Left hindlimb (tissue), 1 donor: ENCODE measurements at regions not wholly inside any gene's neighbourhood (a gene's known extent, or its start where the extent isn't known, plus 50 kb on each side); places are given as distances from the start of the nearest gene placed in this dataset.
A peak's percentile ranks its signal among the peaks of the same experiment; 100 is the strongest.
"Not testable (repeated sequence)": the region's sequence is repeated elsewhere in the genome, so short reads cannot be mapped to it uniquely, and the experiment has no call there.

ENCODE experiments used
- DNase-seq: peaks from one replicate; pipeline ENCODE4 v3.0.0-alpha.2; 2018

DNA sequence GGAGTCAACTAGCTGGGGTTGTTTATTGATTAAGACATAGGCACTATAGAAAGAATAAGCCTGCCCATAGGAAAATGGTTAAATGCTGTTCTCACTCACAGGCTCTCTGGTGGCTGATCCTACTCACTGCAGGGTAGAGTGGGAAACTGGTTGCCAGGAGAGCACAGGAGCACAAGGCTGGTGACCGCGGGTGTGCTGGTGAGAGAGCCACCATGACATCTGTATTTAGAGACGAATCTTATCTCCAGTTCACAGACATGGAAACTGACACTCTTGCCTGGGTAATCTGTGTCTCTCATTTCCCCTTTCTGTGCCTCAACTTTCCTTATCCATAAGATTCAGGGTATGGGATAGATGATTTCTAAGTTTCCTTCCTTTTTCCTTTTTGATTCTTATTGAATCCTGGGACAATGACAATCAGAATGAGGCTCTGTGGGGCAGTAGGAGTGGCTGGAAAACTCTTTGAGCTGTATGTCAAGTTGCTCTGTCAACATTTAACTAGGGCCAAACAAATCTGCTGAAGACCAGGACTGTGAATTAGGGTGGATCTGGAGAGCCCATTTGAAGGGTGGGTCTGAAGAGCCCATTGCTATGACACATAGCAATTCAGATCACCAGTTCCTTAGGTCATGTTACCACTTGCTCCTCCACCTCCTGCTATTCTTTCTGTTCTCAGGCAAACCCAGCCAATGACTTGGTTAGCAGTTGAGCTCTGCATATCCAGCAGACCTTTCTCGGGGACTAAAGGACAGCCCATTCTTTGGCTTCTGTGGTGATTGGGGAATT, 286.1 kb upstream of the TBL1XR1 start:
- no peak for DNase-seq

DNA sequence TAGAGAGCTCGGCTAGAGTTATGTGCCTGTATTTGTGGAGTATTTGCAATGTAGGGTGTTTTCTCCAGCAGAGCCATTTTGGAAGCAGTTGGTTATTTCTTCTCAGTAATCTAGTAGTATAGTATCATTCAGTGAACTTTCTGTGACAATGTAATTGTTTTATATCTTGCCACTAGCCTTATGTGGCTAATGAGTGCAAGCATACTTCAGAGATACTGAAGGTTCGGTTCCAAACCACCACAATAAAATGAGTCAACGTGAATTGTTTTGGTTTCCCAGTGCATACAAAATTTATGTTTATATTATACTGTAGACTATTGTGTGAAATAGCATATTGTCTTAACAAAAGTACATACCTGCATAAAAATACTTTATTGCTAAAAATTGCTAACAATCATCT, 286.9 kb upstream of the TBL1XR1 start:
- DNase-seq: no peak

DNA sequence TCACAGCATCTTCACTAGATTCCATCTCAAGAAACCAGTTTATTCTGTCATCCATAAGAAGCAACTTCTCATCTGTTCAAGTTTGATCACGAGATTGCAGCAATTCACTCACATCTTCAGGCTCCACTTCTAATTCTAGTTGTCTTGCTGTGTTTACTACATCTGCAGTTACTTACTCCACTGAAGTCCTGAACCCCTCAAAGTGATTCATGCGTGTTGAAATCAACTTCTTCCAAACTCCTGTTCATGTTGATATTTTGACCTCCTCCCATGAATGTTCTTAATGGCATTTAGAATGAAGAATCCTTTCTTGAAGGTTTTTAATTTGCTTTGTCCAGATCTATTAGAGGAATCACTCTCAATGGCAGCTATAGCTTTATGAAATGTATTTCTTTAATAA, 287.6 kb upstream of the TBL1XR1 start:
- DNase-seq: no peak

DNA sequence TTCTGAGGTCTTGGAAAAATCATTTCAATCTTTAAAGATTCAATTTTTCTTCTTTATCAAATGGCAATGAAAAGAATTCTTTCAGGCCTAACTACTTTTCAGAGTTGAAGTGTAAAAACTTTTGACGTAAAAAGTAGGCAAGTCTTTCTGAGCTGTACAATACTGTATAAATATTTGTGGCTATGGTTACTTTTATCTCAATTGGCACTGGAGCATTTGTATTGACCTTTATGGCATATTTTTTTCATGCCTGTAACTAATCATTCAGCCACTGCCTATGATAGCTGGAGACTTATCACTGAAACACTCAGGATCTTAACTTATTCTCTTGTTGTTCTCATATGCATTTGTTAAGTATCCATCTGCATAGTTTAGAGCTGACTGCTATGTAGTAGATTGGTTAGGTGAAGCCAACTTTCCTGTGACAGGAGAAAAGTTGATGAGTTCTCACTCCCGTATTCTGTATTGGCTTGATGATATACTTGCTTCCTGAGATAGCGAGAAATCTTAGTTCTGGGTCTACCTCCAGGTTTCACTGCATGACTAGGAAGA, 290.4 kb upstream of the TBL1XR1 start:
- DNase-seq: no peak

DNA sequence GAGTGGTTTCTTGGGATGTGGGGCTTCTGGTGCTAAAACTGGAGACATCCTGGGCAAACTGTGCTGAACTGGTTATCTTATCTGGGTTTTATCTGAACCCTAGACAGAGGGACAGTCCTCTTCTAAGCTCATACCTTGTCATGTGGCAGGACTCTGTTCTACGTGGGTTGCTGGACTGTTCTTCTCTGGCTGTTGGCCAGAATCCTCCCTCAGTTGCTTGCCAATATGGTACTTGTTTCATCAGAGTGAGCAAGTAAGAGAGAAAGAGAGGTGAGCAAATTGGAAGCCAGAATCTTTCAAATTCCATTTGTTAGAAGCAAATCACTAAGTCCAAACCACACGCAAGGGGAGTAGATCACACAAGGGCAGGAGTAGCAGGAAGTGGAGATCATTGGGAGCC, 291.5 kb upstream of the TBL1XR1 start:
- DNase-seq: no peak

DNA sequence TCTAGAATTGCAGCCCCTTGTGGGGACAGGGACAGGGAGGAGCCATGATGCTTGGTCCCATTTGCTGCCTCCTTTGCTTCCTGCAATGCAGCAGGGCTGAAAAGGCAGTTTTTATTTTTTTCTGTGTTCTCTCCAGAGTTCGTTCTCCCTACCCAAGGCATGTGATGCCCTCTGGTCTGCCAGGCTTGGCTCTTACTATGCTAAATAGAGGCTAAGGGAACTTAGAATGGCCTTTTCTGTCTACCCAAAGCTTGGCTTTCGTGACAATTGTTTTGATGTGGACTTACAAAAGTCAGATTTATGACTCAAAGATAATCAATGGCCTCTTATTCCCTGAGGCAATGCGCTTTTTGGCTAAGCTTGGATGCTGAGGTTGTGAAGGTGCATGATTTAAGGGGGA, 293.3 kb upstream of the TBL1XR1 start:
- no peak for DNase-seq

DNA sequence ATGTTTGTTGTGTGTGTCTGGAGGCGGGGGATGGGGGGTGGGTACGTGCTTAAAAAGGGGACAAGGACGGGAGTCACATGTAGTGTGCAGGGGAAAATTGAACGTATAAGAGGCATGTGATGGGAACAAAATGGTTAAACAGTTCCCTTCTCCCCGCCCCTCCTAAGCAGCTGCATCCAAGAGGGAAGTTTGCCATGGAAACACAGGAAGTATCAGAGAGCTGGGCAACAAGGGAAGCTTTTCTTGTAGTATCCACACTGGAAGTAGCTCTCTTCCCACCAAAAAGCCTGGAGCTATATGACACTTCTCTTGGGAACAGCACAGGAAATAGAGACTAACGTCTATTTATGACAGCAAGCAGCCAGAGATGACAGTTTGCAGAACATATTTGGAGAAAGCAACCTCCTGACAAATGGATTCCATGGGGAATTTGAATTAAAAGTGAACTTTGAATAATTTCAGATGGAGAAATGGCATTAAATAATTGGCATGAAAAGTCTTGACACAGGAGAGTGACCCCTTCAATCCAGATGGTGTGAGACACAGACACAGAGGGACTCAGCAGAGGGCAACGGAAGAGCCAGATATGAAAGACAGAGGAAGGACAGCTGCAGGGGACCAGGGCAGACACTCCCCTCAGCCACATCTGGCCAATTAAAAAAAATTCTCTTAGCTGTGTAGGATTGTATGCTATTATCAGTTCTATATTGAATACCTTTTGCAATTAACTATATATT, 294.2 kb upstream of the TBL1XR1 start:
- DNase-seq: peak; percentile 84

DNA sequence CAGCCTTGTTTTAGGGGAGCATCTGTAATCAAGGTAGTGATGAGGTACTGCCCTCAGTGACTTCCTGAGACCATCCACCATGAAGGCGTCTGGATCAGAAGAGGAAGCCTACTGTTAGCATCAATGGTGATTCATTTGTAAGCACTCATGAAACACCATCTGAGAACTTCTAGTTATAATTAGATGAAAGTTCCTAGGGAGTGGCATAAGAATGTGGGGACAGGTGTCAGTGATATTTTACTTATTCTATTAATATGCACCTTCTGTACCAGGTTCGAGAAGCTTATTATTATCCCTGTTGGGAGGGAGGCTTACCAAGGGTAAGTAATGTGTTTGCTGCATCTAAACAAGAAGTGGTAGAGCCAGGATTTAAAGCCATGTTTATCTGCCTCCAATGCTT, 295.8 kb upstream of the TBL1XR1 start:
- DNase-seq: no peak

DNA sequence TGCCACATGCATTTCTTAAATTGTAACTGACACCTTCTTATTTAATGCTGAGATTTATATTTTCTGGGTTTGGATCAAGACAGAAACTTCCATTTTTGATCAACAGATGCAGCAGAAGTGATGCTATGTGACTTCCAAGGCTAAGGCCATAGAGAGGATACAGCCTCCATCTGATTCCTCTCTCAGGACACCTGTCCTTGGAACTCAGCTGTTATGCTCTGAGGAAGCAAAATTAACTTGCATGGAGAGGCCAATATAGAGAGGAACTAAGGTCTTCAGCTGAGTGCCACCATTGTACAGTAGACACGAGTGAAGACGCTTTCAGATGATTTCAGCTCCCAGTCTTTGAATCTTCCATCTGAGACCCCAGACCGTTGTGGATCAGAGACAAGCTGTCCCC, 296.9 kb upstream of the TBL1XR1 start:
- no peak for DNase-seq

DNA sequence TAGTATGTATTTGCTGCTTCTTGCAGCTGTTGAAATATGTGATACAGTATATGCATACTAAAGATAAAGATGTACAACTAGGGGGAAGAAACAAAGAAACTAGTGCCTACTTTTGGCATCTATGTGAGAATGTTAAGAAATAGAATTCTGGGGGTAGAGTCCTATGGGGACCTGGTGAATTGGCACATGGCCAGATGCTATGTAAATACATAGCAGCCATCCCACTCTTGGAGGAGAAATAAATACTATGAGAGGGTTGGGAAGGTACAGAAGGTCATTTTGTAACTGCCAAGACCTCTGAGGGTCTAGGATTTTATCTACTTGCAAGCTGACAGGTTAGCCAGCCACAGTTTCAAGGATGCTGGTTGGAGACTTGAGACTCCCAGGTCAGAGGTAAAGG, 298.3 kb upstream of the TBL1XR1 start:
- DNase-seq: no peak

DNA sequence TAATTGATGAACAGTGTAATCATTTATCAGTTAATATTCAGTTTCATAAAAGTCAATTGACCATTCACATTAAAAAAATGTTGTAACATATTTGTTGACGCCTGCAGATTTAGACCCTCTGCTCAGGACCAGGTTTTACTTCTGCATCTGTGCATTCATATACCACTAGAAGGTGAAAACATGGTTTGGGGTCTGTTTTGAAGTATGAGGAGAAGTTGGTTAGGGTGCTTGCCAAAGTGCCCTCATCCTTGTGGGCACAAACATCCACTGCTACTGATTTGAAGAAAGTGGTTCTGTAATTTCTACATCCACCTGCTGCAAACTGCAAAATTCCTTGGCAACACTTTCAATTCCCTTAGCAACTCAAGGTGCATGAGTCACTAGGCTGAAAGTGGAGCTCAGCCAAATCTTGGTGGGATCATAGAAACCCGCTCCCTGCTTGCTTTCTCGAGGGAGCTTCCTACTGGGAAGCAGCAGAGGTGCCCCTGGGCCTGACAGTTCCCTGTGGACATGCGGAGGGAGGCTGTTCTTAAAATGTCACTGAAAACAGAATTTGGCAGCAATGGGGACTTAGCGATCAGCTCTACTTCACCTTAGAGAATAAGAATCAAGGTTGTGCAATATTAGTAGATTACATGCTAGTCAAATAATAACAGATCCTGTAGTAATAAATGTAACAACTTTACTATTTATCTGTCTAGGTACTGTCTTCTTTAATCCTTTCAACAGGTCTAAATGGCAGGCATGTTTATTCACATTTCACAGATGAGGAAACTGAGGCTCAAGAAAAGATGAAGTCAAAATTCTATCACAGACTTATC, 301.0 kb upstream of the TBL1XR1 start:
- DNase-seq: no peak

DNA sequence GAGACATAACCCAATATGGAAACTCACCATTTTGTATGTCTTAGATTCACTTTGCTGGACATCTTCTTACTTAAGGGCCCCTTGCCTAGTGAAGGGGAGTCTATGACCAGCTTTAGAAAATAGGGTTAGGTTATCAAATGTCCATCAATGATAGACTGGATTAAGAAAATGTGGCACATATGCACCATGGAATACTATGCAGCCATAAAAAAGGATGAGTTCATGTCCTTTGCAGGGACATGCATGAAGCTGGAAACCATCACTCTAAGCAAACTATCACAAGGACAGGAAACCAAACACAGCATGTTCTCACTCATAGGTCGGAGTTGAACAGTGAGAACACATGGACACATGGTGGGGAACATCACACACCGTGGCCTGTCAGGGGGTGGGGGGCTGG, 301.8 kb upstream of the TBL1XR1 start:
- DNase-seq: not testable (repeated sequence)

DNA sequence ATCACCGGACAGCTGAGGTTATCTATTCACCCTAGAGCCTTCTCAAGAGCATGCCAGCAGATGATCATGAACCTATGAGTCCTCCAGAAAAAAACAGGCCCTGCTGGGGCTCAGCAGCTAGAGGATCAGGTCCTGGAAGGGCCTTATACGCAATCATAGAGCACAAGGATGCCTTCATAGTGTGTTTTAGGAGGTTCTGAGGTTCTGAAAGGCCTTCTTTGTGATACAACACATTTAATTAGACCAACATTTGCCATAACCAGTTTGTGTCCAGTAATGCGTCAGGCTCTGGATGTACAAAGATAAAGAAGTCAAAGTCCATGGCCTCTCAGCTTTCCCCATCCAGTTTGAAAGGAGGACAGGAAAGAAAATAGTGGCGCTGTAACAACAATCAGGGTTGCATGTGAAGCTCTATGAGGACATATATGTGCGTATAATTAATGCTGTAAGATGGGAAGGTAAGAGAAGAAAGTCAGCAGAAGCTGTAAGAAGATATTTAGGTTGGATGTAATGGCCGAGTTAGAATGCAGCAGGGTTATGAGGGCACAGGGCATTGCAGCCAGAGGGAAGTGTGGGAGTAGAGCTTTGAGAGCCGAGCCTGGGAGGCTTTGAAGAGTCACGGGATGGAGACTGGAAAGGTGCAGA, 302.6 kb upstream of the TBL1XR1 start:
- no peak for DNase-seq

DNA sequence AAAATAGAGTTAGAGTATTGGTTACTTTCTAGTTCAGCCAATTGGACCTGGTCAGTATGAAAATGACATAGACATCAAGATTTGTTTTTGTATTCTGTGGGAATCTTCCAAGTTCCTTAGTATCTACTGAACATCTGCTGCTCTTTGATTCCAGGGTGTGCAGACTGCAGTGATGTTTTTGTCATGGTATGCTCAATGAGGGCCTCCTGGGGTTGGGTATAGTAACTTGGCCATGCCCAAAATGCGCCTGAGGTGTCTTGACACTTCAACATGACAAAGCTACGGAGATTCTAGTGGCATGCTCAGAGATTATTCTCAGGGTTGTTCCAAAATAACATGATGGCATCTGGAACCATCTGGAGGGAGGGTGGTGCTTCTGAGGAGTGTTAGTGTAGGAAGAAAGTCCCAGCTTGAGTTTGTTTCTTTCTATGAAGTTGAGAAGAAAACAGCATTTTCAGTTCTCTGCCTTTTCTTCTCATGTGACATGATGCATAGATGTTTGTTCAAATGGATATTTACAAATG, 313.5 kb upstream of the TBL1XR1 start:
- DNase-seq: no peak

DNA sequence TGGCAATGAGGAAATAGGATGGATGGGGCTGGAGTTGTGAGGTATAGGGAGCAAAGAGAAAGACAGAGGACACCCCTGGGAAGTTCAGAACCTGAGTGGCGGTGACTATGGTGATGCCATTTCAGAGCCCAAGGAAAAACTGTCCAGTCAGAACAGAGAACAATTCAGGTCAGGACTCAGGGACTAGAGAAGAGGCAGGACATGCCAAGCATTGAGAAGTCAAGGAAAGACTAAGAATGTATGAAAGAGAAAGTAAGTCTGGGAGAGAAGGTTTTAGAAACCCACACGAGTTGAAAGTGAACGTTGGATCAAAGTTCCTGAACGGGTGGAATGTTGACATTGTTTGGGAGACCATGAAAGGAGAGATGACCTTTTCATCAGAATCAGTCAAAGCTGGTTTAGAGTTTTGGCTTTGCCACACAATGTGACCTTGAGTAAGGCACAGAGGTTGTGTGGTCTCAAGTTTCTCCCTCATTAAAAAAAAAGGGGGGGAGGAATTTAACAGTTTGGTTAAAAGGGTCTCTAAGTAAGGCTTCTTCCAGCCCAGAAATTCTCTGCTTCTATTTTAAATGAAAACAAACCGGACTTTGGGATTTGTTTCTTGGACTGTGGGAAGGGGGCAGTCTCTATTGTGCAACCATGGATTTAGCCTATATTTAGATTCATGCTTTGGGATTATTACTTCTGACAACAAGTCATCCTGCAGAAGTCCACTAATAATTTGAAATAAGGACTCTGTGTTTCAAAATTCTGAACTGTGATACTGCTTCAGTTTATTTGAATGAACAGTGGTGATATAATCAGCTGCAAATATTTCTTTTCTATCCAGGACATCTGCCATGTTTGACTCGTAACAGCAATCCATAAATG, 315.9 kb upstream of the TBL1XR1 start:
- no peak for DNase-seq

DNA sequence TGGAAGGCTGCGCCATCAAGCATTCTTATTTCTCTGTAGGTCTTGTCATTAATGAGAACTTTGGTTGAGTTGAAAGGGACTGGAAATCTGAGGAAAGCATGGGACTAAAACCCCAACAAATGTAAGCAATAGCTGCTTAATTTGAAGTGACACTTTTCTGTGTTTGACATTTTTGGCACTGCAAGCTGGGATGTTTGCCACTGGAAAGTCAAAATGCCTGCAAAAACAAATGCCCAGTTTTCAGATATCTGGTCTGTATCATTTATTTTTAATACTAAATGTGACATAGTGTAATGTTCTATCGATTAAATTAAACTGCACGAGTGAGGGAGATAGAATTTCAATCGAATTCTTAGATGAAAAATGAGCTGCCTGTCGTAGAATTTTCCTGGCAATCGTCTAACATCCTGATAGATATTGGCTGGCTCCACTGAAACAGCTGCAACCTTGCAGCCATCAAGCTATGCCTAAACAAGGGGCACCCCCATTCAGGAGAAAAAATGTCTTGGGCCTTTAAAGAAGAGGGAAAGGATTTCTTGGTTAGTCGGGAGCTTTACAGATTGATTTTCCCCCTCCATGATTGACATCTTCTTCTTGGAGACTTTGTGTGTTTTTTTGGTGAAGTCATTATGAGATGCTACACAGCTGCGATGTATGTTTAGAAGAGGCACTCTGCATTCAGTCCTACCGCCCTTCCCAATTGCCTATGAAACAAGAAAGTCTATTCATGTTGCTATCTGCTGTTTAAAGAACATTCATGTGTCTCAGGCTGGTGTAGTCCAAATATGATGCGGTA, 316.7 kb upstream of the TBL1XR1 start:
- no peak for DNase-seq

DNA sequence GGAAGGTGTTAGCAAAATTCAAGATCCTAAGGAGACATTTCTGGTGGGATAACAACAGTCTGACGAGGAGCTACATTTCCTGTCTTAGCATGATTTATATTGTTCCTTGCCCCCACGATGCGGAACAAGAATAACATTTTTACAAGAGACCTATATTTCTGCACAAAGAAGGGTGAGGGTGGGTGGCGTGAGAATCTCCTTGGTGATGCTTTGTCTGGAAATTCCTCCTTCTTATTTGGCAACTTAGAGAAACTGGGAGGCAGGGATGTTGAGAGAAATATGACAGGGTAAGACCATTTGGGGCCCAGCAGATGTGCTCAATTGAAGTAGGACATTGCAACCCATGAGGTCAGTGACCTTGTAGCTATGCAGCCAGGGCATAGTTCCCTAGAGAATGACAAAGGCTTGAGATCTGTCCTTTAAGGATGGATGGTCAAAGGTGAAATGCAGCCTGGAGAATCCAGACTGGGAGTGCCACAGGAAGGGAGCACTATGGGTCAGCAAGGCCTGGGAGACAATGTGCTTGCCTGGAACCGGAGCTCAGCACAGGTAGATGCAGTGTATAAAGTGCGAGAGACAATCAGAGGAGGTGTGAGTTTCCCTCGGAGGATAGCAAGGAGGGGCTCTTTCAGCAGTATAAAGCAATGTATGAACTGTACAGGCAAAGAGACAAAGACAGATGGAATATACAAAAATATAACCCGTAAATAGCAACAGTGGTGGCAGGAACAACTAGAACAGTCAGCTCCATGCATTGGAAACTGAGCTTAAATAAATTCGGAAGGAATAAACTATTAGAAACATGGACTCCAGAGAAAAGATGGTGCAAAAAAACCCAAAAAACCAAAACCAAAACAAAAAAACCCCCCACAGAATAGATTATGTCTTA, 317.6 kb upstream of the TBL1XR1 start:
- DNase-seq: no peak

DNA sequence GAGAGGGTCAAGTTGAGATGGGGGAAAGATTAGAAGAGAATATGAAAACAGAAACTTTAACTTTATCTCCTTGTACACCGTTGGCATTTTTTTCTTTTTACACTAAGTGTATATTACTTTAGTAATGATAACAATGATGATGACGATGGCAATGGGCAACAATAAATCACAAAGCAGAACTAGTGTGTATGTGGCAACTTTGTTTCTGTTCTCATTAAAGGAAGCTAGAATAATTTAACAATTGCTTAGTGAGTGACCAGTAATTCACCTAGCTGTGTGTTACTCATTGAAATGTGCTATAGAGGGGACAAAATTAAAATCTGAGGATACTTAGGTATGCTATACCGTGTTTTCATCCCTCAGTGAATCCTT, 318.5 kb upstream of the TBL1XR1 start:
- DNase-seq: no peak

DNA sequence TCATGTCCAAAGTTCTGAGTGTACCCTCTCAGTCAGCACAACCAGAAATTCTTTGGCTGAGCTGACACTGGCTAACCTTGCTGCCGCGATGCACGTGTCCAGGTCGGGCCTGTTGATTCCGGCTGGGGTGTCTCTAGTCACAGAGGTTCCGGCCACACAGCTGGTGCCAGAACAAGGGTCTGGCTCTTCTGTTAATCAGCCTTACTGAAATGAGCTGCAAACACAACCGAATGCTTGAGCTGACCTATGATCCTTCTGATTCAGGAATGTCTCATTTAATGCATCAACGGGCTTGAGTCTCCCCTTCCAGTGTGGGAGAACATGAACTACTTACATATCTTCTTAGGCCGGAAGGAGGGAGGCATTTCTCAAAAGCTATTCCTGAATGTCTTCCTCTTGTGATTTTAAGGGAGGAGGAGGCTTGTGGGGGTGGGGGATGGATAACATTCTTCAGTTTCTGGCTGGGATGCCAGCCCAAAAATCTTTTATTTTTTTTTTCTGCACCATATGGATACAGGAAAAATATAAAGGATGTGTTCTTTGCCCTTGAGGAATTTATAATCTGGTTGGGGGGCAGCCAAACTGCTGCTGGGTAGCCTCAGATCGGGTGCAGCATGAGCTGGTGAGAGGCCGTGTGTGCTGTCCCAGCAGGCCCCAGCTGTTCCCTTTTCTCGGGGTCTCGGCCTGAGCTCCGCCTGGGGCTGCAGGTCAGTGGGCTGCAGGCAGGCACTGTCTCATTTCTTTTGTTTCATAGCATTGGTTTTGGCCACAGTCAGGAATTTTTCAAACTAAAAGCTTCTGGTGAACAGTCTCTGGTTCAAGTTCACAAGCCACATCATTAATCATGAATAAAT, 319.1 kb upstream of the TBL1XR1 start:
- peak; percentile 72 for DNase-seq
